NCI-H2227 (cell line): ENCODE measurements at regions not wholly inside any gene's neighbourhood (a gene's known extent, or its start where the extent isn't known, plus 50 kb on each side); places are given as distances from the start of the nearest gene placed in this dataset.
"Not testable (repeated sequence)": the region's sequence is repeated elsewhere in the genome, so short reads cannot be mapped to it uniquely, and the experiment has no call there.

Experiments
- DNase-seq: peaks from one replicate; lab custom pipeline; 2025; ENCODE audit not compliant: unreplicated experiment; lab: John Stamatoyannopoulos, UW

DNA sequence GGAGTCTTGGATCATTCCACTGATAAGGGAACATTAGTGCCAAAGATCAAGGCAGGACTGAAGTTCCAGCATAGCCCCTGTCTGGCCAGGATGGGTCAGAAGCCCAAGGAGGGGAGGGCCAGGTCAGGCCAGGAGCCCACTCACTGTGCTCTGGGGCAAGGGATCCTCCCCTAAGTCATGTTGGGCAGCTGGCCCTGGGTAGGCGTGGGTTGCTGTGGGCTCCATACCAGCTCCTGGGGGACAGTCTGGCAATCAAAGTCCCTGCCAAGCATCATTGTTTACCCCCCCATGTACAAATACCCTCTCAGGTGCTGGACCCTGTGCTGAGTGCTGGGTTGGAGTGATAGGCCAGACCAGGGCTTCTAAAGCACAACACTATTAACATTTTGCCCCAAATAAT, 130.5 kb downstream of the IRX5 start:
- DNase-seq, result no peak

- DNase-seq, result no peak
Observed at GRCh38 chr16:55062442-55062841, 131.8 kb downstream of the IRX5 start.

DNA sequence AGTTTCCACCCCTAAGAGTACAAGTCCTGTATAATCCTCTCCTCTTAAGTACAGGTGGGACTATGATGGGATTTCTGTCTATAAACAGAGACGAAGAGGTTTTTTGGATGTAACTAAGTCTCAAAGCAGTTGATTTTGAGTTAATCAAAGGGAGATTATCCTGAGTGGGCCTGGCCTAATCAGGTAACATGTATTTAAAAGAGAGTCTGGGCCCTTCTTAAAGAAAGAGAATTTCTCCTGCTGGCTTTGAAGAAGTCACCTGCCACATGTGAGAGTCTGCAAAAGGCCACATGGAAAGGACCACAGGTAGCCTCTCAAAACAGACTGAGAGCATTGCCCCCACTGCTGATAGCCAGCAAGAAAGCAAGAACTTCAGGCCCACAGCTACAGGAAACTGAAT, 142.3 kb downstream of the IRX5 start:
- DNase-seq, result no peak

DNA sequence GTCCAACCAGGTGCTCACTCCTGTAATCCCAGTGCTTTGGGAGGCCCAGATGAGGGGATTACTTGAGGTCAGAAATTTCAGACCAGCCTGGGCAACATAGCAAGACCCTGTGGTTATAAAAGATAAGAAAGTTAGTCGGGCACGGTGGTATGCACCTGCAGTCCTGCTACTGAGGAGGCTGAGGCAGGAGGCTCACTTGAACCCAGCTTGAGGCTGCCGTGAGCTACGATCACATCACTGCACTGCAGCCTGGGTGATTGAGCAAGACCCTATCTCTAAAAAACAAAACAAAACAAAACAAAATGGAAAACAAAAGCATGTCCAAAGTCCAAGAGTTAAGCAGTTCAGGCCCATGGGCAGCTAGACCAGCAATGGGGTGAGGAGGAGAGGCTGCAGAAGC, 143.2 kb downstream of the IRX5 start:
- DNase-seq, result no peak

- DNase-seq, result not testable (repeated sequence)
Observed at GRCh38 chr16:55075208-55075607, 144.5 kb downstream of the IRX5 start.

GRCh38 chr16:55076053-55076452, 145.4 kb downstream of the IRX5 start:
- DNase-seq, result no peak

DNA sequence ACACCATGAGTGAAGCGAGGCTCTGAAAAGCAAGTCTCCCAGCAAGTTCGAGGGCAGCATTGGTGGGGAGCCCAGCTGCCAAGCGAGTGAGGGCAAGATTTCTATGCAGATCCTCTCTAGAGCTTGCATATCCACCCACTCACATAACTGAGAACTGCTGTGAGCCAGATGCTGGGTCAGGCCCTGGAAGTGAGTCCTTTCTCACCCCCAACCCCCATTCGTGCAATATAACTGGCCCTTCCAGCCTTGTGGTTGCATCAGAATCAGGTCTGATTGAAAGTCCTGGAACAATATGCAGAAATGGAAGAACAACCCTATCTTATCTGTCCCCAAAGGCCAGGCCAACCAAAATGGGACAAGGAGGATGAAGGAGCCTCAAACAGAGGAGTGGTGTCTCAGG, 146.6 kb downstream of the IRX5 start:
- DNase-seq, result no peak

DNA sequence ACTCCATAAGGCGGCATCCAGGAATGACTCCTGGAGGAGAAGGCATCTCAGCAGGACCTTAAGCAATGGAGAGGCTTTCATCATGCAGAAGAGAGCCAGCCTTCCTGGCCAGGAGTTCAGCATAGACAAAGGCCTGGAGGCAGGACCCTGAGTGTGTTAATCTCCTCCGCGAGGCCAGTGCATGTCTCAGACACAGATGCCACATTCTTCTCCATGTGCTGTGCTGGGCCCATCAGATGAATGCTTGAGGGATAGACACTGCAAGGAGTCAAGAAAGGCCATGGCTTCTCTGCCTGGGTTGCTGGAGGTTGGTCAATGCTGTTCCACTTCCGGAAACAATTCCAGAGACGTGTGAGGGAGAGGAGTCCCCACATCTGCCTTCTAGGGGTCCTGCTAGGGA, 147.5 kb downstream of the IRX5 start:
- DNase-seq, result no peak

- DNase-seq, result no peak
Observed at GRCh38 chr16:55078699-55079410, 148.2 kb downstream of the IRX5 start.

DNA sequence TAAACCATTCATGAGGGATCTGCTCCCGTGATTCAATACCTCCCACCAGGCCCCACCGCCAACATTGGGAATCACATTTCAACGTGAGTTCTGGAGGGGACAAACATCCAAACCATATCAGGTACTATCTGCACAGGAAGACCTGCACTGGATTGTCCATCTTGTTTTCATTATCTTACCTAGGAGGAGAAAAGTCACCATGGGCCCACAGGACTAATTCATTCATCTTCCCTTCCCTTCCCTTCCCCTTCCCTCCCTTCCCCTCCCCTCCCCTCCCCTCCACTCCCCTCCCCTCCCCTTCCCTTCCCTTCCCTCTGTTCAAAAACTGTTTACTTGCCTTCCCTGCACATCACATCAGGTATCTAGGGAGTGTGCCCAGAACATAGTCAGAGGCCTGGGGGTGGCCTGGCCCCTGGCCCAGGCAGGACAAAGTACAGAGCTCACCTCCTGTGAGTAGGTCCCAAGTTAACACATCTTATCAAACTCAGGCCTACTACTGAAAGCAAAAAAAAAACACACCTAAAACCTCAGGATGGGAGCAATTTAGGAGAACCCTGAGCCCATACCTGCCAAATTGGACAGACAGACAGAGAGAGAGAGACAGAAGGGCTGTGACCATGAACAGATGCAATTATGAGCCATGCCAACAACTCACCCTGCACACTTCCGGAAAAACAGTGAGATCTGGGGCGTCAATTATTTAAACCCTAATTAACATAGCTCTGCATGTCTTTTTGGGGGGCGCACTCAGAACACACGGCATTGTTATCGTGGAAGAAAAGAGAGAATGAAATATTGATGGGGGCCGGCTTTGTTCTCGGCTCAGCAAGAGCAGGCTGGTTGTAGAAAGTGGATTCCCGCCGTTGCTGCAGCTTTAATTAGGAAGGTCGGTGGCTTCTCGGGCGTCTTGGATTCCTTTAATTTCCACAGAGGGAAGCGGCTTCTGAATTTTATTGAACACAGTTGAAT, 151.2 kb downstream of the IRX5 start:
- no peak for DNase-seq

DNA sequence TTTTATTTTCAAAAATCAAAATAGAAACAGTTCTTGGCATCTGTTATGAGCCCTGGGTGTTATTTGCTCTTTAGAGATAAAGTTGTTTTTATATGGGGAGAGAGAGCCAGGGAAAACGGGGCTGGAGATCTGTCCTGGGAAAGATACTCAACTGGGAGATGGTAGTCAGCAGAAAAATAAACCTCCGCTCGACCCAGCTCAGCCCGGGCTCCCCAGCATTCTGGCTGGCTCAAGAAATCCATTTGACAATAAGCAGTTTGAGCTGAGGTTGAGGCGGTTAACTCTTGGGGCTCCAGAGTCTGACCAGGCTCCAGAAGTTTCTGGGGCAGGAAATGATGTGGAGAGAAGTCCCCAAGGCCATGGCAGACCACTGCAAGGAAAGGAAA, 151.9 kb downstream of the IRX5 start:
- no peak for DNase-seq

DNA sequence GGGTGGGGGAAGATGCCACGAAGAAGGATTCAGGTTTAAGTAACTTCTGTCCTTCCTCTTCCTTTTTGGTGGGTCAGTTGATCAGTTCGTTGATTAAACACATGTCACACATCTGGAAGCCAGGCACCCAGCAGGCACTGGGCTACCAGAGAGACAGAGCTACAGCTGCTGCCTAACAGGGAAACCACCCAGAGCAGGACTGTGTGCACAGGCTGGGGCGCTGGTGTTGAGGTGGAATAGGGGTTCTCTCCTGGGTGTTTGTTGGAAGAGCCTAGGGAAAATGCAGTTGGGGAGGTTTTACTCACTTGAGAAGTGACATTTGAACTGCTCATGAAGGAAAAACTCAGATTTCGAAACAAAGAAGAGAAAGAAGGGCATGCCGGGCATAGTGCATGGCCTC, 152.4 kb downstream of the IRX5 start:
- DNase-seq, result no peak

DNA sequence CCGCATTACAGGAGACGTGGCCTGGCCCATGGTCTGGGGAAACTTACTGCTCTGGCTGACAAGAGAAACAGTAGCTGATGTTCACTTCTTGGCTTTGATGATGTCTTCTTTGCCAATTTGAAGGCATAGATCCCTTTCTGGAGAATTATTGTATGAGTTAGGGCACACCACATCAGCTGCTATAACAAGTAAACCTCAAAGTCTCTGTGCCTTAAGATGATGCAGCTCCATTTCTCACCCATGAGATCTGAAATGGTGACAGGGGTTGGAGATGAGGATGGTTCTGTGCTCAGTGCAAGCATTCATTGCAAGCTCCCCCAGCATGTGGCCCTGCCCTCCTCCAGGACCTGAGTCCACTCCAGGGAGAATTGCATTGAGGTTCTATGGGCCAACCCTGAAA, 157.4 kb downstream of the IRX5 start:
- DNase-seq, result no peak

DNA sequence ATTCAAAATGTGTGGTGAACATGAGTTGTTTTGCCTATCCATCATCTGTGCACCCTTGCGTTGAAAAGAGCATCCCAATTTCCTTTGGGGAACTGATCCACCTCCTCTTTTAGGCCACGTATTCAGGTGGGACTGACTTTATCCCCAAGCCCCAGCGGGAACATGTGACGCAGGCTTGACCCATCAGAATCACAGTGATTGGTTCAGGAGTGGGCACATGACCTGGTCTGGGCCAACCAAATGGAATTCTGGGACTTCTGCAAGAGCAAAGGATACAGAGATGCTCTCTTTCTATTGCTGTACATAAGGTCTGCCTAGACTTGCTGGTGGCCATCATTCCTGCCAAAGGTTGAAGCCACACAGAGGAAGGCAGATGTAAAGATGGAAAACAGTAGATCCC, 158.9 kb downstream of the IRX5 start:
- DNase-seq, result no peak

DNA sequence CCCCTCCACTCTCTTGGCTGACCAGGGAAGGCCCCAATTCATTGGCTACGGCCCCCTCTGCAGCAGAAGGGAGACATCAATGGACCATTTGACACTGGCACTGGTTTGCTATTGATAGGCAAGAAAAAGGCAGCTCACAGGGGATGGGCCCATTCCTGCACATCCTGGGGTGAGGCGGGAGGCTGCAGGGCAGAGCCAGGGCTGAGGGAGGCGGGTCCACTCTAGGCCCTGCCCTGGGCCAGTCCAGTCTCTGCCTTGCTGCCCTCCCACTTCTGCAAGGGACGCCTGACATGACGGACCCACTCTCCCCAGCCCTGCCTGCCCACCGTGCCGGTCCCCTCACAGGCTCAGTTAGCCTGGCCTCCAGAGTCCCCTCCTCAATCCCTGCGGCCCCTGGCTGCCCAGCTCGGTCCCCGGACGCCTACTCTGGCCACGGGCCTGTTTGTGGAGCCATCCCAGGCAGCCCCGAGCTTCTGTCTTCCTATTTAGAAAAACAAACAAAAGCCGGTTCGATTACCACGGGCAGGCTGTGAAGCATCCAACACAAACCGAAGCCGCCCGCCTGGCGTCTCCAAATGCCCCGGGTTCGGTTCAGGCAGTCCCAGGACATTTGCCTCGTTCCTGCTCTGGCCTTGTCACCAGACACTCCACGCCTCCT, 160.7 kb downstream of the IRX5 start:
- no peak for DNase-seq

DNA sequence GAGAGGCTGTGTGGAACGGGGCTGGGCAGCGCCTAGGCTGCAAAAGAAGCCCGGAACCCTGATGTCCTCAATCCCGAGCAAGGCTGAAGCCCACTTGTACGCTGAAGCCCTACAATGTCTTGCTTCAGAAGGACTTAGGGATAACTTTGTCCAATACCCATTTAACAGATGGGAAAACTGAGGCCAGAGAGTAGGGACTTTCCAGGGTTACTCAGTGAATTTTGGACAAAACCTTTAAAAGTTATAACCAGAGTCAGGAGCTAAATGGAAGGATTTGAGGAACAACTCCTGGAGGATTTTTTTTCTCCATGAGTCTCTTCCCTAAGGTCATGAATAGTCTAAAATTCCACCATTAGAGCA, 161.2 kb downstream of the IRX5 start:
- no peak for DNase-seq

- DNase-seq, result no peak
Observed at GRCh38 chr16:55100100-55100499, 169.4 kb downstream of the IRX5 start.

GRCh38 chr16:55101026-55101425, 170.4 kb downstream of the IRX5 start:
- DNase-seq, result no peak

DNA sequence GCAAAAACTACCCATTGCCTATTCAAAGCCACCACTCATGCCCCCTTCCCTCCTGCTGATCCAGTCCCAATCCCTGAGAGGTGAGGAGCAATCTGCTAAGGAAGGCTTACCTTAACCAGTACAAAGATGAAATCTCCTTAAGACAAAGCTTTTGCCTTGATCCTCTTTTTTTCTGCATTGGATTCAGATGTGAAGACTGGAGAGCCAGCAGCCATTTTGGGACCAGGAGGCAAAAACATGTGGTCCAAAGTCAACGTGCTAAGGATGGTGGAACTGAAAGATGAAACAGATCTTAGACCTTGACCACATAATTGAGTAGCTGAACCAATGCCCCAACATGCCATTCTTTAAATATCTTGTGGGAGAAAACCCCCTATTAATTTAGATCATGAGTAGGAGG, 171.4 kb downstream of the IRX5 start:
- DNase-seq, result no peak

- DNase-seq, result no peak
Observed at GRCh38 chr16:55102531-55102930, 171.9 kb downstream of the IRX5 start.

DNA sequence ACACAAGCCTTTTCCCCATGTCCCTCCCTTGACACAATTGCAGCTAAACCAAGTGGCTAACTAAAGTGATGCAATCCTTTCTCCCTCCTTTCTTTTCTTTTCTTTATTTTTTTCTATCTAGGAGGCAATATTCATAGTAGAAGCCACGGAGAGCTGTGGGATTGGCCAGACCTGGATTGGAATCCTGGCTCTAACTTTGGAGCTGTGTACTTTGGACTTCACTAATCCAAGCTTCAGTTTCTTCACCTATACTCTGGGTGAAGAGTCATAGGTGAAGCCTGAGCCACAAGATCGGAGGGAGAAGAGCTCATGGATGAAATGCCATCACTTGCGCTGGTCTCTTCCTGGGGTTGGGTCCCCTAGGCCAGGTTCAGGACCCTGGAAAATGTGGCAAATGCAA, 177.2 kb downstream of the IRX5 start:
- no peak for DNase-seq

DNA sequence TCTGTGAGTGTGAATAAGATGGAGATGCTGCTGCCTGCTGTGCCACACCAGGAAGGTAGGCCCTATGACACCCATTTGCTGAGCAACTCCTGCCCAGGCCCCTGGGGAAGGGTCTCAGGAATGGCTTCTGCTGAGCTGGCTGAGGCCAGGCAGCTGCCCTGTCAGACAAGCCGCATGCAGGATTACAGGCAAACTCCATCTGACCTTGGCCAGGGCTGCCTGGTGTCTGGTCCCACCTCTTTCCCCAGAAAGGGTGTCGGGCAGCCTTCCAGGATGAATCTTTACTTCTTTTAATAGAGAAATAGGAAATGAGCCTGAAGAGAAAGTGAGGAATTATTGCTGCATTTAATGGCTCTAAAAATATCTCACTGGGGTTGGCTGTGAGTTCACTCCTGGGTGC, 182.5 kb downstream of the IRX5 start:
- no peak for DNase-seq
